ENCODE measurements at regions not wholly inside any gene's neighbourhood (a gene's known extent, or its start where the extent isn't known, plus 50 kb on each side); places are given as distances from the start of the nearest gene placed in this dataset.

GRCh38 chr2:48145845-48146452 is 168.5 kb upstream of the FOXN2 start:
- Histone ChIP-seq H3K27ac (ENCODE audit: insufficient read depth, low read length, poor library complexity, severe bottlenecking) (no peak overlapping the region), H3K36me3 (ENCODE audit: control insufficient read depth, insufficient read depth, low read length) (no peaks in the 10 kb centered on the region), H3K4me3 (ENCODE audit: insufficient read depth, low read depth, low read length, poor library complexity, severe bottlenecking) (no peak overlapping the region), H3K9me3 (ENCODE audit: control insufficient read depth, low read length) (no peaks in the 10 kb centered on the region), H3K27me3 (replicated peaks; ENCODE audit: control insufficient read depth, insufficient read depth, low read length, poor library complexity, severe bottlenecking) (no peaks in the 10 kb centered on the region), H3K4me1 (ENCODE audit: control insufficient read depth, insufficient read depth, low read length, poor library complexity, severe bottlenecking) (no peaks in the 10 kb centered on the region)
- DNase-seq, result no peak

DNA sequence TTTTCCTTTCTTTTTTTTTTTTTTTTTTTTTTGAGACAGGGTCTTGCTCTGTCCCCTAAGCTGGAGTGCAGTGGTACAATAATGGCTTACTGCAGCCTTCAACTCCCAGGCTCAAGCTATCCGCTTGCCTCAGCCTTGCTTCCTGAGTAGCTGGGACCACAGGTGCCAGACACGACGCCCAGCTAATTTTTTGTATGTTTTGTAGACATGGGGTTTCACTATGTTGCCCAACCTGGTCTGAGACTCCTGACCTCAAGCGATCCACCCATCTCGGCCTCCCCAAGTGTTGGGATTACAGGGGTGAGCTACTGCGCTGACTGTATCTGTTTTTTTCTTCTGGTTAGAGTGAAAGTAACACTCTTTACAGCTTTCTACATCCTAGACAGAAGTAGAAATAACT is 167.9 kb upstream of the FOXN2 start:
- no peak for DNase-seq
- H3K4me1 ChIP-seq (ENCODE audit: control insufficient read depth, insufficient read depth, low read length, poor library complexity, severe bottlenecking), result no peaks in the 10 kb centered on the region
- H3K36me3 ChIP-seq (ENCODE audit: control insufficient read depth, insufficient read depth, low read length), result no peaks in the 10 kb centered on the region
- no peak overlapping the region for H3K4me3 ChIP-seq (ENCODE audit: insufficient read depth, low read depth, low read length, poor library complexity, severe bottlenecking)
- H3K9me3 ChIP-seq (ENCODE audit: control insufficient read depth, low read length), result no peaks in the 10 kb centered on the region
- H3K27ac ChIP-seq (ENCODE audit: insufficient read depth, low read length, poor library complexity, severe bottlenecking), result no peak overlapping the region
- no peaks in the 10 kb centered on the region for H3K27me3 ChIP-seq (replicated peaks; ENCODE audit: control insufficient read depth, insufficient read depth, low read length, poor library complexity, severe bottlenecking)

DNA sequence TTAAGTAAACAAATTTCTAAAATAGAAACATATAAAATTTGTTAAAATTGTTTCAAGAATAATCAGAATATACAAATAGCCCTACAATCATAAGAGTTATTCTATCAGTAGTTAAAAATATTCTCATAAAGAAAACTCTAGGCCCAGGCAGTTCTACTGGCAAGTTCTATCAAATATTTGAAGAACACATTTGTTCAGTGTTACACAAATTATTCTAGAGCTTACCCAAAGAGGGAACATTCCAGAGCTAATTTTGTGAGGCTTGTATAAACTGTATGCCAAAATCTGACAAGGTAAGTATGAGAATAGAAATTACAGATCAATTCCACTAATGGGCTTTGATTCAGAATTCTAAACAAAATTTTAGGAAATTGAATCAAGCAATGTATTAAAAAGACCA is 166.8 kb upstream of the FOXN2 start:
- Histone ChIP-seq H3K4me3 (ENCODE audit: insufficient read depth, low read depth, low read length, poor library complexity, severe bottlenecking) (no peak overlapping the region), H3K27ac (ENCODE audit: insufficient read depth, low read length, poor library complexity, severe bottlenecking) (no peak overlapping the region), H3K4me1 (ENCODE audit: control insufficient read depth, insufficient read depth, low read length, poor library complexity, severe bottlenecking) (no peaks in the 10 kb centered on the region), H3K9me3 (ENCODE audit: control insufficient read depth, low read length) (no peaks in the 10 kb centered on the region), H3K27me3 (replicated peaks; ENCODE audit: control insufficient read depth, insufficient read depth, low read length, poor library complexity, severe bottlenecking) (no peaks in the 10 kb centered on the region), H3K36me3 (ENCODE audit: control insufficient read depth, insufficient read depth, low read length) (no peaks in the 10 kb centered on the region)
- DNase-seq, result no peak

- DNase-seq, result no peak
- H3K9me3 ChIP-seq (ENCODE audit: control insufficient read depth, low read length), result no peaks in the 10 kb centered on the region
Measured at GRCh38 chr2:48148841-48149430, 165.5 kb upstream of the FOXN2 start.

GRCh38 chr2:48157150-48157549 is 157.3 kb upstream of the FOXN2 start:
- Histone ChIP-seq H3K27me3 (replicated peaks; ENCODE audit: control insufficient read depth, insufficient read depth, low read length, poor library complexity, severe bottlenecking) (no peaks in the 10 kb centered on the region), H3K27ac (ENCODE audit: insufficient read depth, low read length, poor library complexity, severe bottlenecking) (no peak overlapping the region), H3K9me3 (ENCODE audit: control insufficient read depth, low read length) (no peaks in the 10 kb centered on the region), H3K4me3 (ENCODE audit: insufficient read depth, low read depth, low read length, poor library complexity, severe bottlenecking) (no peak overlapping the region), H3K36me3 (ENCODE audit: control insufficient read depth, insufficient read depth, low read length) (no peaks in the 10 kb centered on the region), H3K4me1 (ENCODE audit: control insufficient read depth, insufficient read depth, low read length, poor library complexity, severe bottlenecking) (no peaks in the 10 kb centered on the region)
- no peak for DNase-seq

More at GRCh38 chr2:48148841-48149430, 165.5 kb upstream of the FOXN2 start:
- Histone ChIP-seq H3K27me3 (replicated peaks; ENCODE audit: control insufficient read depth, insufficient read depth, low read length, poor library complexity, severe bottlenecking) (no peaks in the 10 kb centered on the region), H3K4me1 (ENCODE audit: control insufficient read depth, insufficient read depth, low read length, poor library complexity, severe bottlenecking) (no peaks in the 10 kb centered on the region), H3K4me3 (ENCODE audit: insufficient read depth, low read depth, low read length, poor library complexity, severe bottlenecking) (no peak overlapping the region), H3K27ac (ENCODE audit: insufficient read depth, low read length, poor library complexity, severe bottlenecking) (no peak overlapping the region), H3K36me3 (ENCODE audit: control insufficient read depth, insufficient read depth, low read length) (no peaks in the 10 kb centered on the region)

DNA sequence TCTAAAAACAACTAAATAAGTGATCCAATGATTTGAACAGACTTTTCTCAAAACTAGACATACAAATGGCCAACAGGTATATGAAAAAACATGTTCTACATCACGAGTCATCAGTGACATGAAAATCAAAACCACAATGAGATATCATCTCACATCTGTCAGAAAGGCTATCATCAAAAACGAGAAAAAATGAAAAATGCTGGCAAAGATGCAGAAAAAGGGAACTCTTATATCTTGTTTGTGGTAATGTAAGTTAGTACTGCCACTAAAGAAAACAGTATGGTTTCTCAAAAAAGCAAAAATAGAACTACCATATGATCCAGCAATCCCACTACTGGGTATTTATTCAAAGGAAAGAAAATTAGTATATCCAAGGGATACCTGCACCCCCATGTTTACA is 152.9 kb upstream of the FOXN2 start:
- no peaks in the 10 kb centered on the region for H3K4me1 ChIP-seq (ENCODE audit: control insufficient read depth, insufficient read depth, low read length, poor library complexity, severe bottlenecking)
- H3K36me3 ChIP-seq (ENCODE audit: control insufficient read depth, insufficient read depth, low read length), result no peaks in the 10 kb centered on the region
- H3K9me3 ChIP-seq (ENCODE audit: control insufficient read depth, low read length), result no peaks in the 10 kb centered on the region
- no peak overlapping the region for H3K27ac ChIP-seq (ENCODE audit: insufficient read depth, low read length, poor library complexity, severe bottlenecking)
- no peaks in the 10 kb centered on the region for H3K27me3 ChIP-seq (replicated peaks; ENCODE audit: control insufficient read depth, insufficient read depth, low read length, poor library complexity, severe bottlenecking)
- no peak for DNase-seq
- H3K4me3 ChIP-seq (ENCODE audit: insufficient read depth, low read depth, low read length, poor library complexity, severe bottlenecking), result no peak overlapping the region

DNA sequence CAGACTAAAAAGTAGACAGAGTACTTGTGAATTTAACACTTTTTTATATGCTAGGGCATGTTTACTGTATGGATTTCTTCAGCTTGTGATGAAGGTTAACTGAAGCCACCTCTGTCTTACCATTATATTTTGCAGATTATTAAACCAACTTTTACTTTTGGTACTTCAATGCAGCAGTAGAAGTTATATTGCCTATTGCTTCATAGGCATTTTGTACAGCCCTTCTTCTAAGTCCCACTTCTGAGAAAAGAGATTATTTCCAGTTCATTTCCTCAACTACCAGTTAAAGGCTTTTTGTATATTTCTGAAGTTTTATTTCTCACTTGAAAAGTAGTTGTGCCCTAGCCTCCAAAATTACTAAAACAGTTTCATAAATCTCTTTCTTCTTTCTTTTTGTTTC is 151.7 kb upstream of the FOXN2 start:
- DNase-seq, result no peak
- no peaks in the 10 kb centered on the region for H3K4me1 ChIP-seq (ENCODE audit: control insufficient read depth, insufficient read depth, low read length, poor library complexity, severe bottlenecking)
- no peak overlapping the region for H3K27ac ChIP-seq (ENCODE audit: insufficient read depth, low read length, poor library complexity, severe bottlenecking)
- no peaks in the 10 kb centered on the region for H3K9me3 ChIP-seq (ENCODE audit: control insufficient read depth, low read length)
- H3K4me3 ChIP-seq (ENCODE audit: insufficient read depth, low read depth, low read length, poor library complexity, severe bottlenecking), result no peak overlapping the region
- H3K27me3 ChIP-seq (replicated peaks; ENCODE audit: control insufficient read depth, insufficient read depth, low read length, poor library complexity, severe bottlenecking), result no peaks in the 10 kb centered on the region
- no peaks in the 10 kb centered on the region for H3K36me3 ChIP-seq (ENCODE audit: control insufficient read depth, insufficient read depth, low read length)

DNA sequence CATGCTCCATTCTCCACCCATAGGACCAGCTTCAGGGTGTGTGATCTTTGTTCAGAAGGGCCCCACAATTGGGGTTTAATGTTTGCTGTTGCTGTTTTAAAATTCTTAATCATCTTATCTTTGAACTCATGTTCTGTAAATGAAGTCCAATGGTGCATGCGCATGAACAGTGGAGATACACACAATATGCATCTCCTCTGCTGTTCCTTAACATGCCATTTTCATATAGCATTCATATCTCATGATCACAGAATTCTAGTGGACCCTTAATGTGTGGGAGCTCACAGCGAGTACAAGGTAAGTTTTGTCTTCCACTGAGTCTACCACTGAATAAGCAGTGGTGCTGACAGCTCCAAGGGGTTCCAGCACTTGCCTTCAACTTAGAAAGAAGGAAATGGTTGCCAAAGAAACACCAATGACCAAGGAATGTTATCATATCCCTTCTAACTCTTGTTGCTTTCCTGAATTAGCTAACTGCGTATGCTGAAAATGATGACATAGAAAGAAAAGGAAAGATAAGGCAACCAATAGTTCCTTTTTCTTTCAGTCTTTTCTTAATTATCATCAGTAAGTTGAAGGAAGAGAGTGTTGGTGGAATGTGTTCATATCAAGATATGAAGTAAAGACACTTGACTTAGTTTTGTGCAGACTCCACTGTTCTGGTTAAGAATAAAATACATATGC is 149.3 kb upstream of the FOXN2 start:
- no peak overlapping the region for H3K4me3 ChIP-seq (ENCODE audit: insufficient read depth, low read depth, low read length, poor library complexity, severe bottlenecking)
- H3K27me3 ChIP-seq (replicated peaks; ENCODE audit: control insufficient read depth, insufficient read depth, low read length, poor library complexity, severe bottlenecking), result no peaks in the 10 kb centered on the region
- no peak overlapping the region for H3K27ac ChIP-seq (ENCODE audit: insufficient read depth, low read length, poor library complexity, severe bottlenecking)
- H3K4me1 ChIP-seq (ENCODE audit: control insufficient read depth, insufficient read depth, low read length, poor library complexity, severe bottlenecking), result no peaks in the 10 kb centered on the region
- DNase-seq, result no peak
- H3K36me3 ChIP-seq (ENCODE audit: control insufficient read depth, insufficient read depth, low read length), result no peaks in the 10 kb centered on the region
- no peaks in the 10 kb centered on the region for H3K9me3 ChIP-seq (ENCODE audit: control insufficient read depth, low read length)

- Histone ChIP-seq H3K36me3 (ENCODE audit: control insufficient read depth, insufficient read depth, low read length) (no peaks in the 10 kb centered on the region), H3K27me3 (replicated peaks; ENCODE audit: control insufficient read depth, insufficient read depth, low read length, poor library complexity, severe bottlenecking) (no peaks in the 10 kb centered on the region), H3K4me1 (ENCODE audit: control insufficient read depth, insufficient read depth, low read length, poor library complexity, severe bottlenecking) (no peaks in the 10 kb centered on the region), H3K9me3 (ENCODE audit: control insufficient read depth, low read length) (no peaks in the 10 kb centered on the region), H3K4me3 (ENCODE audit: insufficient read depth, low read depth, low read length, poor library complexity, severe bottlenecking) (no peak overlapping the region), H3K27ac (ENCODE audit: insufficient read depth, low read length, poor library complexity, severe bottlenecking) (no peak overlapping the region)
- no peak for DNase-seq
Measured at GRCh38 chr2:48169141-48169592, 145.3 kb upstream of the FOXN2 start.

DNA sequence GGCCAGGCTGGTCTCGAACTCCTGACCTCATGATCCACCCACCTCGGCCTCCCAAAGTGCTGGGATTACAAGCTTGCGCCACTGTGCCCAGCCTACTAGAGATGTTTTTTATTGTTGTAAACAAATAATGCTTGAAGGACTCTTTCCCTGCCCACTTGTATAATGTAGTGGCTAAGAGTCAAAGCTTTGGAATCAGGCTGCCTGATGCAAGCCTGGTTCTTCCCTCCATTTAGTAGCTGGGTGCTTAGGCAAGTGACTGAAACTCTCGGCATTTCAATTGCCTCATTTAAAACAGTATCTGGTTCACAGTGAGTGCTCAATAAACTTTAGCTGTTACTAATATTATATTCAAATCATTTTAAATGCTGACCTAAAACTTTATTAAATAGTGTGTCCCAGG is 144.2 kb upstream of the FOXN2 start:
- Histone ChIP-seq H3K27ac (ENCODE audit: insufficient read depth, low read length, poor library complexity, severe bottlenecking) (no peak overlapping the region), H3K4me1 (ENCODE audit: control insufficient read depth, insufficient read depth, low read length, poor library complexity, severe bottlenecking) (no peaks in the 10 kb centered on the region), H3K27me3 (replicated peaks; ENCODE audit: control insufficient read depth, insufficient read depth, low read length, poor library complexity, severe bottlenecking) (no peaks in the 10 kb centered on the region), H3K4me3 (ENCODE audit: insufficient read depth, low read depth, low read length, poor library complexity, severe bottlenecking) (no peak overlapping the region), H3K36me3 (ENCODE audit: control insufficient read depth, insufficient read depth, low read length) (no peaks in the 10 kb centered on the region), H3K9me3 (ENCODE audit: control insufficient read depth, low read length) (no peaks in the 10 kb centered on the region)
- DNase-seq, result no peak

All from effector memory CD4-positive, alpha-beta T cell (primary cell).